A673 (cell line): ENCODE measurements at regions not wholly inside any gene's neighbourhood (a gene's known extent, or its start where the extent isn't known, plus 50 kb on each side); places are given as distances from the start of the nearest gene placed in this dataset.
"Not testable (repeated sequence)": the region's sequence is repeated elsewhere in the genome, so short reads cannot be mapped to it uniquely, and the experiment has no call there.

Source experiments
- BruUV-seq: library from RNA; stranded (reverse); fragments of 400-500 nt; replicated peaks from 2 replicates; lab custom pipeline; 2021; lab: Mats Ljungman, UMichigan
- CTCF ChIA-PET: fragments of 300-600 bp; sonication (Branson Sonifier 250); formaldehyde crosslinking; loops from one replicate; lab custom pipeline; 2022; ENCODE audit warnings: antibody characterized with exemption; lab: Charles Lee
- POLR2A ChIA-PET: fragments of 300-600 bp; sonication (Branson Sonifier 250); formaldehyde crosslinking; loops from one replicate; lab custom pipeline; 2022; ENCODE audit warnings: antibody characterized with exemption; ENCODE audit not compliant: low non-redundant PET; lab: Charles Lee
- DNase-seq: peaks from one replicate; pipeline ENCODE4 v3.0.0-alpha.2; 2015; ENCODE audit warnings: low spot score
- H3K27ac ChIP-seq: fragments of 200-600 bp; sonication (generic); 2 replicates; pipeline ENCODE4 v1.5.1; 2016; ENCODE audit warnings: mixed run types, low read depth, mild to moderate bottlenecking, mixed read lengths, antibody characterized with exemption, low read length; ENCODE audit not compliant: poor library complexity, severe bottlenecking
- H3K27me3 ChIP-seq: fragments of 200-600 bp; sonication (generic); replicated peaks from 2 replicates; pipeline ENCODE4 v1.6.1; 2017; ENCODE audit warnings: mixed run types, low read depth, mild to moderate bottlenecking, mixed read lengths, antibody characterized with exemption, low read length; ENCODE audit not compliant: insufficient read depth, poor library complexity
- H3K36me3 ChIP-seq: fragments of 200-600 bp; sonication (generic); 2 replicates; pipeline ENCODE4 v1.6.1; 2016; ENCODE audit warnings: mixed run types, mild to moderate bottlenecking, mixed read lengths, antibody characterized with exemption, low read length; ENCODE audit not compliant: insufficient read depth, poor library complexity, severe bottlenecking
- H3K4me1 ChIP-seq: fragments of 200-600 bp; sonication (generic); 2 replicates; pipeline ENCODE4 v1.6.1; 2017; ENCODE audit warnings: mixed run types, mild to moderate bottlenecking, mixed read lengths, antibody characterized with exemption, low read length; ENCODE audit not compliant: insufficient read depth, poor library complexity, severe bottlenecking
- H3K4me3 ChIP-seq: fragments of 200-600 bp; sonication (generic); 2 replicates; pipeline ENCODE4 v1.5.1; 2016; ENCODE audit warnings: low read depth, mixed run types, mild to moderate bottlenecking, mixed read lengths, low read length; ENCODE audit not compliant: poor library complexity, severe bottlenecking
- H3K9me3 ChIP-seq: fragments of 200-600 bp; sonication (generic); 2 replicates; pipeline ENCODE4 v1.6.1; 2016; ENCODE audit warnings: mixed run types, low read depth, mild to moderate bottlenecking, mixed read lengths, antibody characterized with exemption, low read length; ENCODE audit not compliant: poor library complexity, severe bottlenecking
- EZH2 ChIP-seq: fragments of 200-600 bp; sonication (generic); IDR thresholded peaks from 2 replicates; pipeline ENCODE4 v1.6.1; 2017; ENCODE audit warnings: borderline replicate concordance, low read depth, mild to moderate bottlenecking, mixed read lengths, antibody characterized with exemption, low read length; ENCODE audit not compliant: poor library complexity, severe bottlenecking
- intact Hi-C: fragments of 100-400 bp; cut with micrococcal nuclease; formaldehyde crosslinking; loops from one replicate; pipeline ENCODE4 v1.10.0; 2022; ENCODE audit not compliant: unreplicated experiment
- TF ChIP-seq, protein P1 (sequence below): fragments of 300-800, 200-600 bp; sonication (generic); conservative IDR thresholded peaks from 2 replicates; pipeline ENCODE4 v1.5.1; 2017; ENCODE audit warnings: low read depth, mild to moderate bottlenecking, antibody characterized with exemption, low read length, moderate library complexity, mixed read lengths

GRCh38 chr10:53052521-53053164, 280.1 kb upstream of the MBL2 start:
- TF ChIP-seq, protein P1, sequence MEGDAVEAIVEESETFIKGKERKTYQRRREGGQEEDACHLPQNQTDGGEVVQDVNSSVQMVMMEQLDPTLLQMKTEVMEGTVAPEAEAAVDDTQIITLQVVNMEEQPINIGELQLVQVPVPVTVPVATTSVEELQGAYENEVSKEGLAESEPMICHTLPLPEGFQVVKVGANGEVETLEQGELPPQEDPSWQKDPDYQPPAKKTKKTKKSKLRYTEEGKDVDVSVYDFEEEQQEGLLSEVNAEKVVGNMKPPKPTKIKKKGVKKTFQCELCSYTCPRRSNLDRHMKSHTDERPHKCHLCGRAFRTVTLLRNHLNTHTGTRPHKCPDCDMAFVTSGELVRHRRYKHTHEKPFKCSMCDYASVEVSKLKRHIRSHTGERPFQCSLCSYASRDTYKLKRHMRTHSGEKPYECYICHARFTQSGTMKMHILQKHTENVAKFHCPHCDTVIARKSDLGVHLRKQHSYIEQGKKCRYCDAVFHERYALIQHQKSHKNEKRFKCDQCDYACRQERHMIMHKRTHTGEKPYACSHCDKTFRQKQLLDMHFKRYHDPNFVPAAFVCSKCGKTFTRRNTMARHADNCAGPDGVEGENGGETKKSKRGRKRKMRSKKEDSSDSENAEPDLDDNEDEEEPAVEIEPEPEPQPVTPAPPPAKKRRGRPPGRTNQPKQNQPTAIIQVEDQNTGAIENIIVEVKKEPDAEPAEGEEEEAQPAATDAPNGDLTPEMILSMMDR, result no peak
- no peak for TF ChIP-seq EZH2
- Histone ChIP-seq H3K36me3 (no peaks in the 10 kb centered on the region), H3K4me3 (no peak overlapping the region), H3K27me3 (no peaks in the 10 kb centered on the region), H3K9me3 (peaks cover 10% of the 10 kb centered on the region), H3K4me1 (no peaks in the 10 kb centered on the region), H3K27ac (no peak overlapping the region)
- ChIA-PET POLR2A (no interaction called here), CTCF (no interaction called here)
- DNase-seq, result no peak
- intact Hi-C loops, result no loop called here
- no TSS peak for BruUV-seq

- no peaks in the 10 kb centered on the region for H3K27me3 ChIP-seq
- no peaks in the 10 kb centered on the region for H3K36me3 ChIP-seq
- peaks cover 10% of the 10 kb centered on the region for H3K9me3 ChIP-seq
- H3K27ac ChIP-seq, result no peak overlapping the region
- no peak for DNase-seq
- no peaks in the 10 kb centered on the region for H3K4me1 ChIP-seq
- ChIA-PET CTCF (no interaction called here), POLR2A (no interaction called here)
- no TSS peak for BruUV-seq
- TF ChIP-seq, protein P1, result no peak
- no peak for TF ChIP-seq EZH2
- no peak overlapping the region for H3K4me3 ChIP-seq
- intact Hi-C loops, result no loop called here
Measured at GRCh38 chr10:53045315-53045714, 272.7 kb upstream of the MBL2 start.

DNA sequence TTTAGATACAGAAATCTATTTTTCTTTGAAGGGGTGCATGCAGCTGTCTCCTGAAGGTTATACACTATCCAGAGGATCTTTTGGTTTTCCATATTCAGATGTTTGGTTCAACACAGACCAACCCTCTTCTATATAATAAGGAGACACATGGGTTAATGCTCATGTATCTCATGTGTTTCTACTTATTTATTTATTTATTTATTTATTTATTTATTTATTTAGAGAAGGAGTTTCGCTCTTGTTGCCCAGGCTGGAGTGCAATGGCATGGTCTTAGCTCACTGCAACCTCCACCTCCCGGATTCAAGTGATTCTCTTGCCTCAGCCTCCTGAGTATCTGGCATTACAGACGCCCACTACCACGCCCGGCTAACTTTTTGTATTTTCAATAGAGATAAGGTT, 263.2 kb upstream of the MBL2 start:
- CTCF ChIA-PET, BruUV-seq, POLR2A ChIA-PET, intact Hi-C loops, H3K27me3 ChIP-seq, H3K4me1 ChIP-seq, H3K27ac ChIP-seq, H3K4me3 ChIP-seq, DNase-seq, H3K36me3 ChIP-seq, H3K9me3 ChIP-seq: not testable (repeated sequence)

- DNase-seq, result no peak
- TF ChIP-seq, protein P1, result no peak
- no peak for TF ChIP-seq EZH2
- Histone ChIP-seq H3K36me3 (no peaks in the 10 kb centered on the region), H3K27me3 (no peaks in the 10 kb centered on the region), H3K4me1 (peaks cover 3% of the 10 kb centered on the region), H3K9me3 (peaks cover 3% of the 10 kb centered on the region), H3K27ac (no peak overlapping the region), H3K4me3 (no peak overlapping the region)
- no TSS peak for BruUV-seq
- intact Hi-C loops, result no loop called here
- CTCF ChIA-PET, result no interaction called here
- POLR2A ChIA-PET, result no interaction called here
Measured at GRCh38 chr10:53033396-53033795, 260.8 kb upstream of the MBL2 start.

- intact Hi-C loops, BruUV-seq, POLR2A ChIA-PET: not testable (repeated sequence)
Measured at GRCh38 chr10:53029872-53030849, 257.6 kb upstream of the MBL2 start.

More at GRCh38 chr10:53029872-53030849, 257.6 kb upstream of the MBL2 start:
- H3K4me1 ChIP-seq, H3K27me3 ChIP-seq, H3K4me3 ChIP-seq, H3K27ac ChIP-seq, CTCF ChIA-PET, H3K36me3 ChIP-seq, H3K9me3 ChIP-seq: not testable (repeated sequence)
- peak; percentile 15 for DNase-seq
